ENCODE measurements at regions not wholly inside any gene's neighbourhood (a gene's known extent, or its start where the extent isn't known, plus 50 kb on each side); places are given as distances from the start of the nearest gene placed in this dataset.
A peak's percentile ranks its signal among the peaks of the same experiment; 100 is the strongest.

DNA sequence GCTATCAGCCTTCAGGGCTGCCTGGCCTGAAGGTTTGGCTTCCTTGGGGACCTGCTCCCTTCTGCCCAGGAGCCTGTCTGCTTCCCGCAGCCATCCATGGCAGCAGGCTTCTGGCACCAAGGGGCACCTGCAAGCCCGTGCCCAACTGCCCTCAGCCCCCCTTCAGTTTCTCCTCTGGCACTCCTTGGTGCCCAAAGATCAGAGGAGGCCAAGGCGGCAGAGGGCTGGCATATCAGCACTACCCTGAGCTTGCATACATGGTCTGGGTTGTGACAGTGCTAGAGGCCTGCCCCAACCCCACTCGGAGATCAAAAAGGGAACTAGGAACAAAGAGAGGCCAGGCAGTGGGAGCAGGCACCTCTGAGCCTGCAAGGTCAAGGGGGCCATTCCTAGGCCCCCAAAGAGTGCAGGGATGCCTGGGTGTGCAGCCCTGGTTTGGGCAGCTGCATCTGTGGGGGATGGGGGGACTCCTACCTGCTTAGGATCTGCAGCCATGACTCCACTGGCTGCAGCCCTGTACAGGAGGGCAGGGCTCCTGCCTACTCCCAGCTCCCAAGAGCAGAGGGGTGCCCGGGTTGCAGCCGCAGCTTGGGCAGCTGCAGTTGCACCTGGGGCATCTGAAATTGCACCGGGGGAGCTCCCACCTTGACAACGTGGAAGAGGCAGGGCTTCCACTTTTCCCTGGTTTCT is 76.2 kb upstream of the TP63 start:
- no peak for DNase-seq (ENCODE audit: extremely low read depth in 1 of 2, low read depth in 1 of 2)

DNA sequence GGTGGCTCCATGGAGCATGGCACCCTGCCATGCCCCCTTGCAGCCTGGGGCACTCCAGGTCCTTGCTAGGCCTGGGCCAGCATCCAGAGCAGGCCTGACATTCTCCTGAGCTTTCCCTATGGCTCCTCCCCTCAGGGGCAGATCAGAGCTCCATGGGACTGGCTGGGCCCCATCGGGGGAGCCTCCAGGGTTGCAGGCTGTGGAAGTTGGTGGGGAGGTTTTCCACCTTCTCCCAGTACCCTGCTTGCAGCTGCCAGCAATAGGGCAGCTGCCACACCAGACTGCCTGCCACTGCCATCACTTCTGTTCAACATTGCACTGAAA is 75.7 kb upstream of the TP63 start:
- DNase-seq (ENCODE audit: extremely low read depth in 1 of 2, low read depth in 1 of 2) = no peak

DNA sequence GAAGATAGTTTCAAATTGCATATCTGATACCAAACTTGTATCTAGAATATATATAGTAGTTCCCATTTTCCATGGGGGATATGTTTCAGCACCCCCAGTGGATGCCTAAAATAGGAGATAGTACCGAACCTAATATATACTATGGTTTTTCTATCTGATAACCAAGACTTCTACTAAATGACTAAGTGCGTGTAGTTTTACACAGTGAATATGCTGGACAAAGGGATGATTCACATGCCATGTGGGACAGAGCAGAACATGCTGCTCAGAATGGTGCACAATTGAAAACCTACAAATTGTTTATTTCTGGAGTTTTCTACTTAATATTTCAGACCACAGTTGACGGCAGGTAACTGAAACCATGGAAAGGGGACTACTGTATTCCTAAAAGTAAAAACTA is 73.4 kb upstream of the TP63 start:
- no peak for DNase-seq (ENCODE audit: extremely low read depth in 1 of 2, low read depth in 1 of 2)

DNA sequence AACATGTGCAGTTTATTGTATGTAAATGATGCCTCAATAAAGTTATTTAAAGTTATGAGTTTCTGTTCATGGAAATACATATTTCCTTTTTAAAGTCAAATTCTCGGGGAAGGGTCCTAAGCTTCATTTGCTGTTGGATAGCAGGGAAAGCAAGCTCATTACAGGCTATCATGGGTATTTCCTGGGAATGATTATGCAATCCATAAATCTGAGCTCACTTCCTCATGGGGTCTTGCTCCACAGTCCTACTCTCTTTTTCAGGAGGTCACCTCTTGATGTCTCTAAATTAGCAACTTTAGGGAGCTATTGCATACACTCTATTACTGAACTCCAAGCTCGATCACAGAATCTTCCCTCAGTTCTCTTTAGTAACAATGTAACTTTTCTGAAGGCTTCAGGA is 69.9 kb upstream of the TP63 start:
- DNase-seq (ENCODE audit: extremely low read depth in 1 of 2, low read depth in 1 of 2) = no peak

DNA sequence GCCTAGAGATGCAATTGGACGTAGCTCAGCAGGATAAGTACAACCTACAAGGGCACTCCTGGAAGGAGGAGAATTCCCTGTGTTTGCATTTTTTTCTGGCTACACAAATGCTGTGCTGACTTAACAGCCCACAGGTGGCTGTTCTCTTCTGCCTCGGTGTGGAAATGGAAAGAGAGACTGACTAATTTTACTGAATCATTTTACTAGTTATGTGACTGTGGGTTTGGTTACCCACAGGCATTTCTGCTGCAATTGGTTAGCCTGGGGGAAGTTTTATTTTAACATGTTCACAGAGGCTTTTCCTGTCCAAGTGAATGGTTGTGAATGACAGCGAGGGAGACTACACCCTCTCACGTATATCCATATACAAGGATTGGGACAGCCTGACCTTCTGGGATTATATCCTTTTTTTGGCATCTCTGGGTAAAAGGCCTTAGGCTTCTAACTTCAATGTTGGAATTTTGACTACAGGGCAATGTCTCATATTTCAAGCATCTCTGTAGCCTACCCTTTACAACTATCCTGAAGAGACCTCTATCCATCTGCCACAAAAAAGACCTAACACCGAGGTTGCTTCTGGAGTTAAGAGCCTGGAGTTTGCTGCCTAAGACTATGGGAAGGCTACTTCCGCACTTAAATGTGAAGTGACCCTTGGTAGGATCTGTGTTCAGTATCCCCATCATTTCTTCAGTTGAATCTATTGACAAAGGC is 67.2 kb upstream of the TP63 start:
- peak; percentile 7 to 15 for DNase-seq (ENCODE audit: extremely low read depth in 1 of 2, low read depth in 1 of 2)

DNA sequence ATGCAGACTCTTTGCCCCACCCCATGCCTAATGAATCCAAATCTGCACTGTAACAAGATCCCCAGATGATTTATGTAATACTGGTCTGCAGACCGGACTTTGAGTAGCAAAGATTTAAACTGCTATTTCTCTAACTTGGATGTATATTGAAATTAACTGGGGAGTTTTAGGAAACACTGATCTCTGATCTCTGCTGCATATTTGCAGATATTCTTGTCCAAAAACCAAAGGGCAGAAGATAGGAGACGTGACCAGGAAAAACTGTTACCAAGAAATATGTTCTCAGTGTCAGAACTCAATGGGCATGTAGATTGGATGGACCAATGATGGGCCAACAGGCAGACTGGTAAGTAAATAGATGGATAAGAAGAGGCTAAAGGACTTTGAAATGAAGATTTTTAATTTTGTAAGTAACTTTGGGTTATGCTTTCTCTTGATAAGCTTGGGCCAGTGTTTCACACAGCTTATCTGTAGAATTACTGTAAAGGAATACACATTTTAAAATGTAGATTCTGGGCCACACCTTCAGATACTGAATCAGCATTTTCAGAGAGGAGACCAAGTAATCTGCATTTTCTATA is 64.5 kb upstream of the TP63 start:
- DNase-seq (ENCODE audit: extremely low read depth in 1 of 2, low read depth in 1 of 2) = no peak

DNA sequence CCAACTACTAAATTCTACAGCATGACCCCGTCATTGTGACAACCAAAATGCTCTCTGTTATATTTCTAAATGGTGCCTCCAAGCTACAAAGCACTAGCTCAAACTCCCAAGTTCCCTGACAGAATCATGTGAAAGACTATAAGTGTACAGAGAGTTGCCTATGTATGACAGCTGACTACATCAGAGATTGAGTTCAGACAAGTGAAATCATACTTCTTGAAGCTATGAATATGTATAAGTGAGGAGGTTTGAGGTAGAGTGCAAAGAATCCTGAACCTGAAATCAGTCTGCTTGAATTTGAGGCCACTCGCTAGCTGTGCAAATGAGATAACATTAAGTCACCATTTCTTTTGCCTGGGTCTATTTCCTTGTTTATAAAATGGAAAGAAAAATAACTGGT is 63.9 kb upstream of the TP63 start:
- DNase-seq (ENCODE audit: extremely low read depth in 1 of 2, low read depth in 1 of 2) = no peak

DNA sequence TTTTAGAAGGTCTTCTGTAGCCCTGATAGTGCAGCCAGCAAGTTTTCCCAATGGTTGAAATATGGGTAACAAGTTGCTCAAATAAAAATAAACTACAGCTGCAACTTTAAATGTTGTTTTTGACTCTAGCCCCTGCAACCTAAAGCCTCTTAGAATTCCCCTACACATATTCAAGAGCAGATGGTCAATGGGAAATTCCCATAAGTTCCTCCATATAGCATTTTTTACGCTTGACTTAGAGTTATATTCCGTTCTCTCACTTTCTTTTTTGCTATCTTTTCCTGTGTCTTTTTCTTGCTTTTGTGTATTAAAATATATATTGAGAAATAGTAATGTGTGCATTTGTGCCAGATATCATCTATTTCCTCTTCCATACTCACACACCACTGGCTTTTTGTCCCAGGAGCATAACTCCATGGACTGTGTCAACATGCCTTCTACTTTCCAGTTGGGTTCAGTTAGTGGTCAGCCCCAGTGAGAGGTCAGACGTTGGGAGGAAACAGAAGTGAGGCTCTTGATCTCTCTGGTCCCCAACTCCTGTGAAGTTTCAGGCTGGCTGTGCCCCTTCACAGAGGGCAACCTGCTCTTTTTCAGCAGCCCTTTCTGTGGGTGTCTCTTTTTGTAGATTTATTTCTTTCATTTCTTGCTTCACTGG is 63.3 kb upstream of the TP63 start:
- DNase-seq (ENCODE audit: extremely low read depth in 1 of 2, low read depth in 1 of 2) = no peak

DNA sequence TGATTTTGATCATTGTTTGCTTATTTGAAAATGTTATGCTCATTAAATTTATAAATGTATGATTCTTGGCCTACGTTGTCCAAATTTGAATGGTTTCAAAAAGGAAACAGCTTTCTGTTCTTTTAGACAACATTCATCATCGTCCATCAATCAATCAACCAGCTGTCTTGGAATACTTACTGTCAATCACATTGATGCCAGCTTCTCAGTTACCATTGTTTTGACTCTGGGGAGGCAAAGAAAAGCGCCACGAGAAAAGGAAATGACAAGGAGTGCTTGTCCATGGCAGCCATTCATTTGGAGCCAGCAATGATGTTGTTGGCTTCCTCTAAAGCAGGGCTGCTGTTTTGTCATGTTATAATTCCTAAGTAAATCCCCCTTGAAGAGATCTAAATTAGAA is 62.2 kb upstream of the TP63 start:
- no peak for DNase-seq (ENCODE audit: extremely low read depth in 1 of 2, low read depth in 1 of 2)

DNA sequence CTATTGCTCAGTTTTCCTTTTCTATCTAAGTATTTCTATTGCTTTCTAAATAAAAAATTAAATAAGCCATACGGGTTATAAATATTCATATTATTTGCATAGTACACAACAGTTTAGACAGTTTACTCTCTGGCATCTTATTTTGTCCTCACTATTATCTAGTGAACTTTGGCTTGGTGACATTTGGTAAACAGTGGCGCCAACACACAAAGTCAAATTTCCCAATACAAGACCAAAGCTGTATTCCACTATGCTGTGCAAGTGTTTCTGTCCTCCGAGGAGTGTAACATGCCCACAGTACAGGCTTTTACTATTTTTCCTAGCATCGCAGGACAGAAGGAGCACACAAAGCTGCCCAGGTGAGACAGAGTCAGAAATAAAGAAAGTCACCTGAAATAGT is 61.7 kb upstream of the TP63 start:
- DNase-seq (ENCODE audit: extremely low read depth in 1 of 2, low read depth in 1 of 2) = no peak

DNA sequence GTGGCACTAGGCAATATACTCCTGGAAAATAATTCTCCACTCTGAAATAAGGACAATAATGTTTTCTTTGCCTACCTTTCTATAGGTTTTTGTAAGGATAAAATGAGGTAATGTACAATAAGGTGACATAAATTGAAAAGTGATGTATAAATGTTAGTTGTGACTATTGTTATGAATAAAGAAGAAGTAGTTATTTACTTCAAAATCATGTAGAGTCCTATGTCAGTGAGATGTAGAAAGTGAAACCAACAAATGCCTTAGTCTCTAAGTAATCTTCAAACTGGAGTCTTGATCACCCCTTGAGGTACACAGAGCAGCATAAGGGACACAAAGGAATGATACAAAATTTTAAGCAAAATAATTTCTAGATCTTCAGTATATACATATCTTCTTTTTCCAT is 60.3 kb upstream of the TP63 start:
- DNase-seq (ENCODE audit: extremely low read depth in 1 of 2, low read depth in 1 of 2) = no peak

DNA sequence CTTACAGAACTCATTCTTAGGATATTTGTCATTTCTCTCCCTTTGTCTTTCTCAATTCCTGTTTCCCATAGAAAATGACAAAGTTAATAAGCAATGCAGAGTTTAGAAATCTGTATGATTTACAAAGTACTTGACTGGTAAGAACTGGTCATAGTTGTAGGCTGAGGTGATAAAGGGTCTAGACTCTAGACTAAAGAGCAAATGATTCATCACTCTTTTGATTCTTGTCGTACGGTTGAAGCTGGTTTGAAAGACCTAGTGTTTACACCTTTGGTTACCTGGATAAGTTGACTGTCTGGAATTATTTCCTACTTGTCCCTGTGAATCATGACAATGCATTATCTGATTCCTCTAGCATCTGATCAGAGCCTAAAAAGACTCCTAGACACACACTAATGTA is 58.9 kb upstream of the TP63 start:
- no peak for DNase-seq (ENCODE audit: extremely low read depth in 1 of 2, low read depth in 1 of 2)

DNA sequence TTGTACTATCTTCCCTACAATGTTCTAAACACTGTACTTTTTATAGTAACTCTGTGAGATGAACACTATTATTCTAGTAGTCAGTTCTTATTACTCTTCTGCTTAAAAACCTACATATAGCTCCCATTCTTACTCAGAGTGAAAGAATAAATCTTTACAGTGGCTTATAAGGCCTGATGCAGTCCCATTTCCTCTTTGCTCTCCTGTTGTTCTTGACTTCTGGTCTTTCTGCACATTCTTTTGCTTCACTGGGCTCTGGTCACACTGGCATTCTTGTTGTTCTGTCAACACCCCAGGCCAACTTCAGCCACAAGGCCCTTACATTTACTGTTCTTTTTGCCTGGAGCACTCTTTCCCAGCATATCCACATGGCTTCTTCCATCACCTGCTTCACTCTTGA is 58.2 kb upstream of the TP63 start:
- no peak for DNase-seq (ENCODE audit: extremely low read depth in 1 of 2, low read depth in 1 of 2)

DNA sequence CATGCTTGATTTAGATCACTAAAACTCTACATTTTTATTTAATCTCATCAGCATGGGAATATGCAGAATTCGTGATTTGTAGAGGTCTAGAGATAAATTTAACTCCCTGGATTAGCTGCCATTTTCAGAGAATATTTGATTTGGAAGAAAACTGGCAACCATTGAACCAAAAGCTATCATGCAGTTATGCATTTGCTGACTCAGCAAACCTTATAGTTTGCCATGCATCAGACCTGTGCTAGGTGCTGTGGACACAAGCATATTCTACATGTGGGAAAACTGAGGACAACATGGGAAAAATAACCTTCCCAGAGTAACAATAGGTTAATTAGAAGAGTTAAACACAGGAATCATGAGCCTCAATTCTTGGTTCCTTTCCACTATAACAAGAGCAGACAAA is 54.7 kb upstream of the TP63 start:
- DNase-seq (ENCODE audit: extremely low read depth in 1 of 2, low read depth in 1 of 2) = no peak

DNA sequence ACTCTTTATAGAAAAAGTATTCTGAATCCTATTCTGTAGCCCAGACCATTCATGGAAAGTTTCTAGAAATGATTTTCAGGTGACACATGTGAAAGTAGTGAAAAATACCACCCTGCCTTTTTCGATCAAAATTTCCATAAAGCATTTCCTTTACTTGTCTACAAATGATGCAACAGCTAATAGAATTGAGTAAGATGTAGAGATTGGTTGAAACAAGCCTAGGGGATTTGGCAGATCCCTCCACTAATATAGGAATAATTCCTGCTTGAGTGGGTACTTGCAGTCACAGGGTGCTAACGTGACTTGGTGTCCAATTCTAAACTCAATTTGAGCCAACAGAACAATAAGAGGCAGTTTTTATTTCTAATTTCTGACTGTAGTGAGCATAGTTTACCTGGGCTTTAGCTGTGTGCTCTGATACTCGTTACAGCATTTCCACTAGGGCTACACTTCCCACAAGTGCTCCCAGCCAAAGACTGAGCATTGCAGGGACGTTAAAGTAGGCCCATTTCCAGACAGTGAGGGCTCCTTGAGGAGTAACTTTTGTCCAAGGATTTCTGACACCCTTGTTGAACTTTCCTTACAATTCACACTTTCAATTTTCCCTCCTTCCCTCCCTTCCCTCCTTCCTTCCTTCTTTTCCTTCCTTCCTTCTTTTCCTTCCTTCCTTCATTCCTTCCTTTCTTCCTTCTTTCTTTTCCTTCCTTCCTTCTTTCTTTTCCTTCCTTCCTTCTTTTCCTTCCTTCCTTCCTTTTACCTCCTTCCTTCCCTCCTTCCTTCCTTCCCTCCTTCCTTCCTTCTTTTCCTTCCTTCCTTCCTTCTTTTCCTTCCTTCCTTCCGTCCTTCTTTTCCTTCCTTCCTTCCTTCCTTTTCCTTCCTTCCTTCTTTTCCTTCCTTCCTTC is 53.9 kb upstream of the TP63 start:
- DNase-seq (ENCODE audit: extremely low read depth in 1 of 2, low read depth in 1 of 2) = no peak

DNA sequence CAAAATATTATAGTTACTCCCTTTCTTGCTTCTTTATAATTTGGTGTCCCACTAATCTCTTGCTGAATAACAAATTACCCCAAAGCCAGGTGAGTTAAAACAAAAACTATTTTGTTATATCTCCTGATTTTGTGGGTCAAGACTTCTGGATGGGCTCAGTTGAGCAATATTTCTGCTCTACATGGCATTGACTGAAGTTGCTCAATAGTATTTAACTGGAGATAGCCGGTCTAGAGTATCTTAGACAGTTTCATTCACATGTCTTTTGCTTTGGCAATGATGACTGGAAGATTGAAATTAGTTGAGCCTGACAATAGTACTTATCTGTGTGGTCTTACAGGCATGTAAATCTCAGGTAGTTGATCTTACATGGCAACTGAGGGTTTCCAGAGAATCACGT is 51.0 kb upstream of the TP63 start:
- no peak for DNase-seq (ENCODE audit: extremely low read depth in 1 of 2, low read depth in 1 of 2)
